Hepatocyte (in vitro differentiated cells): ENCODE measurements at regions not wholly inside any gene's neighbourhood (a gene's known extent, or its start where the extent isn't known, plus 50 kb on each side); places are given as distances from the start of the nearest gene placed in this dataset.

ENCODE experiments used
- DNase-seq: peaks from one replicate; pipeline ENCODE4 v3.0.0-alpha.2; 2016; ENCODE audit warnings: low spot score
- H2AFZ ChIP-seq: fragments of 200-600 bp; sonication (generic); 2 replicates; pipeline ENCODE4 v1.6.0; 2016; ENCODE audit warnings: antibody characterized with exemption, mild to moderate bottlenecking
- H3K27ac ChIP-seq: fragments of 200-600 bp; sonication (generic); 2 replicates; pipeline ENCODE4 v1.5.1; 2016; ENCODE audit warnings: mild to moderate bottlenecking
- H3K27me3 ChIP-seq: fragments of 200-600 bp; sonication (generic); 2 replicates; pipeline ENCODE4 v1.6.1; 2016
- H3K36me3 ChIP-seq: fragments of 200-600 bp; sonication (generic); replicated peaks from 2 replicates; pipeline ENCODE4 v1.5.1; 2016; ENCODE audit warnings: low read depth; ENCODE audit not compliant: insufficient read depth
- H3K4me1 ChIP-seq: fragments of 200-600 bp; sonication (generic); 2 replicates; pipeline ENCODE4 v1.5.1; 2016; ENCODE audit warnings: mild to moderate bottlenecking, moderate library complexity; ENCODE audit not compliant: insufficient read depth
- H3K4me2 ChIP-seq: fragments of 200-600 bp; sonication (generic); 2 replicates; pipeline ENCODE4 v1.6.0; 2016
- H3K4me3 ChIP-seq: fragments of 200-600 bp; sonication (generic); 2 replicates; pipeline ENCODE4 v1.5.1; 2016; ENCODE audit warnings: mild to moderate bottlenecking
- H3K79me2 ChIP-seq: fragments of 200-600 bp; sonication (generic); 2 replicates; pipeline ENCODE4 v1.6.0; 2017; ENCODE audit warnings: mild to moderate bottlenecking
- H3K9me2 ChIP-seq: fragments of 200-600 bp; sonication (generic); replicated peaks from 2 replicates; pipeline ENCODE4 v1.6.0; 2017; ENCODE audit warnings: mild to moderate bottlenecking; ENCODE audit not compliant: insufficient read depth
- H3K9me3 ChIP-seq: fragments of 200-600 bp; sonication (generic); 2 replicates; pipeline ENCODE4 v1.5.1; 2016; ENCODE audit warnings: low read depth, mild to moderate bottlenecking
- H4K20me1 ChIP-seq: fragments of 200-600 bp; sonication (generic); 2 replicates; pipeline ENCODE4 v1.6.0; 2016; ENCODE audit warnings: mild to moderate bottlenecking; ENCODE audit not compliant: insufficient read depth, poor library complexity, severe bottlenecking
- CTCF ChIP-seq: fragments of 200-600 bp; sonication (generic); IDR thresholded peaks from 2 replicates; pipeline ENCODE4 v1.5.1; 2016; ENCODE audit warnings: antibody characterized with exemption, mild to moderate bottlenecking; ENCODE audit not compliant: poor library complexity
- EZH2 ChIP-seq: fragments of 200-600 bp; sonication (generic); IDR thresholded peaks from 2 replicates; pipeline ENCODE4 v1.6.1; 2016; ENCODE audit warnings: antibody characterized with exemption, mild to moderate bottlenecking, borderline replicate concordance
- EZH2phosphoT487 ChIP-seq: fragments of 200-600 bp; sonication (generic); IDR thresholded peaks from one replicate; pipeline ENCODE4 v1.6.1; 2018; ENCODE audit warnings: antibody characterized with exemption, mild to moderate bottlenecking, low read depth, moderate library complexity; ENCODE audit not compliant: unreplicated experiment, severe bottlenecking
- WGBS: methylation state at CpG from one replicate; pipeline ENCODE4 v1.1.6; 2016; ENCODE audit warnings: low lambda C conversion rate; ENCODE audit errors: missing lambda C conversion rate; 5-methylcytosine and 5-hydroxymethylcytosine counted together

GRCh38 chr1:221118176-221118937 is 239.1 kb downstream of the HLX start:
- H2AFZ ChIP-seq, result no peak overlapping the region
- no peak overlapping the region for H3K27ac ChIP-seq
- no peak for DNase-seq
- H3K36me3 ChIP-seq, result no peaks in the 10 kb centered on the region
- H3K4me1 ChIP-seq, result no peaks in the 10 kb centered on the region
- WGBS, result 54% methylated on average over 3 of the region's 3 CpGs
- no peaks in the 10 kb centered on the region for H3K9me2 ChIP-seq
- no peaks in the 10 kb centered on the region for H3K27me3 ChIP-seq
- no peak overlapping the region for H3K4me3 ChIP-seq
- no peak for TF ChIP-seq CTCF
- TF ChIP-seq EZH2phosphoT487, result no peak
- TF ChIP-seq EZH2, result no peak
- H3K9me3 ChIP-seq, result no peaks in the 10 kb centered on the region
- no peaks in the 10 kb centered on the region for H4K20me1 ChIP-seq
- no peak overlapping the region for H3K4me2 ChIP-seq
- H3K79me2 ChIP-seq, result no peaks in the 10 kb centered on the region

- DNase-seq, result no peak
- Histone ChIP-seq H3K9me3 (no peaks in the 10 kb centered on the region), H3K36me3 (no peaks in the 10 kb centered on the region), H3K79me2 (no peaks in the 10 kb centered on the region), H3K9me2 (no peaks in the 10 kb centered on the region), H4K20me1 (no peaks in the 10 kb centered on the region), H3K27ac (no peak overlapping the region), H3K27me3 (no peaks in the 10 kb centered on the region), H3K4me2 (no peak overlapping the region), H3K4me3 (no peak overlapping the region), H2AFZ (no peak overlapping the region), H3K4me1 (no peaks in the 10 kb centered on the region)
- WGBS, result 91% methylated on average over 1 of the region's 1 CpG
- TF ChIP-seq EZH2, result no peak
- no peak for TF ChIP-seq EZH2phosphoT487
- TF ChIP-seq CTCF, result no peak
Measured at GRCh38 chr1:221118938-221119320, 239.7 kb downstream of the HLX start.

- no peaks in the 10 kb centered on the region for H3K36me3 ChIP-seq
- no peaks in the 10 kb centered on the region for H3K4me1 ChIP-seq
- TF ChIP-seq EZH2phosphoT487, result no peak
- TF ChIP-seq CTCF, result no peak
- TF ChIP-seq EZH2, result no peak
- no peak overlapping the region for H3K4me3 ChIP-seq
- H3K27ac ChIP-seq, result no peak overlapping the region
- H3K79me2 ChIP-seq, result no peaks in the 10 kb centered on the region
- no peaks in the 10 kb centered on the region for H4K20me1 ChIP-seq
- H3K9me2 ChIP-seq, result no peaks in the 10 kb centered on the region
- H3K27me3 ChIP-seq, result no peaks in the 10 kb centered on the region
- no peaks in the 10 kb centered on the region for H3K9me3 ChIP-seq
- 80% methylated on average over 1 of the region's 1 CpG for WGBS
- DNase-seq, result no peak
- no peak overlapping the region for H3K4me2 ChIP-seq
- no peak overlapping the region for H2AFZ ChIP-seq
Measured at GRCh38 chr1:221122501-221122900, 243.3 kb downstream of the HLX start.

- Histone ChIP-seq H2AFZ (no peak overlapping the region), H3K9me3 (peaks cover 5% of the 10 kb centered on the region), H3K79me2 (no peaks in the 10 kb centered on the region), H3K4me3 (no peak overlapping the region), H3K36me3 (no peaks in the 10 kb centered on the region), H4K20me1 (no peaks in the 10 kb centered on the region), H3K27me3 (no peaks in the 10 kb centered on the region), H3K4me1 (no peaks in the 10 kb centered on the region), H3K9me2 (no peaks in the 10 kb centered on the region), H3K4me2 (no peak overlapping the region), H3K27ac (no peak overlapping the region)
- 90% methylated on average over 5 of the region's 5 CpGs for WGBS
- no peak for DNase-seq
- no peak for TF ChIP-seq EZH2phosphoT487
- TF ChIP-seq EZH2, result no peak
- TF ChIP-seq CTCF, result no peak
Measured at GRCh38 chr1:221125976-221126375, 246.7 kb downstream of the HLX start.
